Keratinocyte (primary cell): ENCODE measurements at regions not wholly inside any gene's neighbourhood (a gene's known extent, or its start where the extent isn't known, plus 50 kb on each side); places are given as distances from the start of the nearest gene placed in this dataset.

Experiments used
- DNase-seq: peaks from one replicate; pipeline ENCODE4 v3.0.0-alpha.2; 2011; ENCODE audit warnings: low read depth, missing footprints, low spot score
- FAIRE-seq: peaks from 2 replicates; lab custom pipeline; 2011; peaks lifted over from hg19 to GRCh38; lab: Jason Lieb, UNC
- H2AFZ ChIP-seq: 2 replicates; pipeline ENCODE4 v1.6.0; 2012; ENCODE audit warnings: low read length, control low read depth, inconsistent platforms; ENCODE audit not compliant: control insufficient read depth
- H3K27ac ChIP-seq: 2 replicates; pipeline ENCODE4 v1.5.1; 2011; ENCODE audit warnings: low read length; ENCODE audit not compliant: control insufficient read depth, insufficient read depth
- H3K27me3 ChIP-seq: 3 replicates; pipeline ENCODE4 v1.6.0; 2011; ENCODE audit warnings: low read length; ENCODE audit not compliant: control insufficient read depth, insufficient read depth; ENCODE audit errors: extremely low read depth
- H3K36me3 ChIP-seq, 2 experiments: 2 replicates in 1 of 2; 3 replicates in 1 of 2; pipeline ENCODE4 v1.5.1; 2011; ENCODE audit warnings: low read length in 2 of 2, mild to moderate bottlenecking in 1 of 2; ENCODE audit not compliant: control insufficient read depth in 2 of 2, insufficient read depth in 2 of 2; ENCODE audit errors: extremely low read depth in 1 of 2
- H3K4me1 ChIP-seq: 3 replicates; pipeline ENCODE4 v1.5.1; 2011; ENCODE audit warnings: low read length; ENCODE audit not compliant: control insufficient read depth, insufficient read depth; ENCODE audit errors: extremely low read depth
- H3K4me2 ChIP-seq: 3 replicates; pipeline ENCODE4 v1.6.0; 2011; ENCODE audit warnings: low read depth, low read length; ENCODE audit not compliant: control insufficient read depth, insufficient read depth; ENCODE audit errors: extremely low read depth
- H3K4me3 ChIP-seq, 3 experiments: fragments of 200-600 bp in 1 of 3; sonication (generic) in 1 of 3; 2 replicates in 2 of 3; 3 replicates in 1 of 3; pipeline ENCODE4 v1.5.1; 2011 to 2016; ENCODE audit warnings: low read length in 3 of 3, mild to moderate bottlenecking in 3 of 3, control low read depth in 2 of 3, inconsistent platforms in 1 of 3, low read depth in 1 of 3, mixed read lengths in 1 of 3, mixed run types in 1 of 3, moderate library complexity in 1 of 3; ENCODE audit not compliant: control insufficient read depth in 2 of 3, insufficient read depth in 2 of 3; ENCODE audit errors: extremely low read depth in 1 of 3
- H3K79me2 ChIP-seq: 2 replicates; pipeline ENCODE4 v1.6.0; 2012; ENCODE audit warnings: low read length; ENCODE audit not compliant: control insufficient read depth, insufficient read depth
- H3K9ac ChIP-seq: 3 replicates; pipeline ENCODE4 v1.6.0; 2011; ENCODE audit warnings: low read length; ENCODE audit not compliant: control insufficient read depth, insufficient read depth; ENCODE audit errors: extremely low read depth
- H3K9me1 ChIP-seq: 3 replicates; pipeline ENCODE4 v1.6.0; 2011; ENCODE audit warnings: low read length; ENCODE audit not compliant: control insufficient read depth, insufficient read depth; ENCODE audit errors: extremely low read depth
- H3K9me3 ChIP-seq: 2 replicates; pipeline ENCODE4 v1.5.1; 2012; ENCODE audit warnings: low read depth, low read length; ENCODE audit not compliant: control insufficient read depth
- H4K20me1 ChIP-seq: 3 replicates; pipeline ENCODE4 v1.6.0; 2011; ENCODE audit warnings: low read length; ENCODE audit not compliant: control insufficient read depth, insufficient read depth; ENCODE audit errors: extremely low read depth
- EZH2 ChIP-seq: IDR thresholded peaks from one replicate; pipeline ENCODE4 v1.6.1; 2012; ENCODE audit warnings: inconsistent platforms, mild to moderate bottlenecking, low read length, moderate library complexity
- dilution Hi-C: fragments of 300-500 bp; cut with MboI; formaldehyde crosslinking; loops from one replicate; pipeline ENCODE4 v1.7.0; 2020; ENCODE audit warnings: low sequenced_read_pairs; ENCODE audit not compliant: extremely low pct_ligation_motif_present
- TF ChIP-seq, protein P1 (sequence below), 3 experiments: IDR thresholded peaks in 1 of 3; conservative IDR thresholded peaks in 1 of 3; optimal IDR thresholded peaks in 1 of 3; 2 replicates in 2 of 3; 3 replicates in 1 of 3; pipeline versions ENCODE3 to v1.5.1; 2011; ENCODE audit warnings: low read length in 3 of 3, mild to moderate bottlenecking in 3 of 3, moderate library complexity in 2 of 3, control low read depth in 1 of 3, inconsistent platforms in 1 of 3; ENCODE audit not compliant: insufficient read depth in 2 of 3; ENCODE audit errors: extremely low read depth in 1 of 3

DNA sequence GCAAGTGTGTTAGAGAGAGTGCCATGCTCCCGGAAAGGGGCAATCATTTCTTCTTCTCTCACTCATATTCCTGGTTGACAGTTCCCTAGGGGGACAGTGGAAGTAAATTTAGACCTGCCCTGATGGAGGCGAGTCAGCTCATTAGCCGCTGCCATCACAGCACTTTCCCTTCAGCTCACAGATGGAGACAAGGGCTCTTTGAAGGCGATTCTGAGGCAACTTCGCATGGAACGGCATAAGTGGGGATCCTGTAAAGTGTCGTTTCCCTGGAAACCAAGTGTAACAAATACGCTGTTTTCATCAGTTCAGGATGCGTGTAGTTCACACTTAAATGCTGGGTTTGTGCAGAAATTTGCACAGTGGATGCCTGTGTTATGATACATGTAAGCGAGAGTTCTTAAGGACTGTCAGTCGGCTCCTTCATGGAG is 114.5 kb upstream of the TMPRSS15 start:
- Histone ChIP-seq H3K79me2 (no peaks in the 10 kb centered on the region), H2AFZ (no peak overlapping the region), H3K4me3 (no peak overlapping the region), H3K9me3 (no peaks in the 10 kb centered on the region), H4K20me1 (no peaks in the 10 kb centered on the region), H3K27me3 (no peaks in the 10 kb centered on the region), H3K27ac (no peak overlapping the region), H3K36me3 (no peaks in the 10 kb centered on the region), H3K9me1 (no peaks in the 10 kb centered on the region), H3K4me1 (no peaks in the 10 kb centered on the region), H3K4me2 (no peak overlapping the region), H3K9ac (no peak overlapping the region)
- no peak for FAIRE-seq
- no peak for DNase-seq
- no peak for TF ChIP-seq EZH2
- TF ChIP-seq, protein P1, sequence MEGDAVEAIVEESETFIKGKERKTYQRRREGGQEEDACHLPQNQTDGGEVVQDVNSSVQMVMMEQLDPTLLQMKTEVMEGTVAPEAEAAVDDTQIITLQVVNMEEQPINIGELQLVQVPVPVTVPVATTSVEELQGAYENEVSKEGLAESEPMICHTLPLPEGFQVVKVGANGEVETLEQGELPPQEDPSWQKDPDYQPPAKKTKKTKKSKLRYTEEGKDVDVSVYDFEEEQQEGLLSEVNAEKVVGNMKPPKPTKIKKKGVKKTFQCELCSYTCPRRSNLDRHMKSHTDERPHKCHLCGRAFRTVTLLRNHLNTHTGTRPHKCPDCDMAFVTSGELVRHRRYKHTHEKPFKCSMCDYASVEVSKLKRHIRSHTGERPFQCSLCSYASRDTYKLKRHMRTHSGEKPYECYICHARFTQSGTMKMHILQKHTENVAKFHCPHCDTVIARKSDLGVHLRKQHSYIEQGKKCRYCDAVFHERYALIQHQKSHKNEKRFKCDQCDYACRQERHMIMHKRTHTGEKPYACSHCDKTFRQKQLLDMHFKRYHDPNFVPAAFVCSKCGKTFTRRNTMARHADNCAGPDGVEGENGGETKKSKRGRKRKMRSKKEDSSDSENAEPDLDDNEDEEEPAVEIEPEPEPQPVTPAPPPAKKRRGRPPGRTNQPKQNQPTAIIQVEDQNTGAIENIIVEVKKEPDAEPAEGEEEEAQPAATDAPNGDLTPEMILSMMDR (optimal IDR thresholded peaks at IDR 0.05 in 1 of 3, IDR thresholded peaks at IDR 0.05 in 1 of 3, conservative IDR thresholded peaks at IDR 0.05 in 1 of 3; ENCODE audit: extremely low read depth in 1 of 3, insufficient read depth in 2 of 3, low read length in 3 of 3): no peak
- dilution Hi-C loops: no loop called here

DNA sequence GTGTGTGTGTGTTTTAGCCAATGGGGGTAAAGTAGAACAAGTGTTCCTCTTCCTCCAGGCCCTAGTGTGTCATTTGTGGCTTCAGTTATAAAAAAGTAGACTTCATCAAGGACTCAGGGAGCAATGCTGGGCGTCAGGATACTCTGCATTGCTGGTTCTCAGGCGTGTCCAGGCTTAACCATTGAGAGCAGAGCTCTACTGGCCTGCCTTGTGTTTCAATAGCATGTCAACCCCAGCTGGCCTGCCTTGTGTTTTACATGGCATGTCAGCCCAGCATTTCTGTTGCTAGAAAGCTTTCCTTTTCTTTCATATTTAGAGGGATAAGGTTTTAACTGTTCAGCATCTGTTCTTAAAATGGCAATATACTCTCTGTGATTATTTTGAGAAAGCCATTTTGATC is 117.6 kb upstream of the TMPRSS15 start:
- FAIRE-seq: no peak
- no peak overlapping the region for H3K4me3 ChIP-seq
- H2AFZ ChIP-seq: no peak overlapping the region
- no peak overlapping the region for H3K9ac ChIP-seq
- no peak overlapping the region for H3K4me2 ChIP-seq
- H3K36me3 ChIP-seq: no peaks in the 10 kb centered on the region
- no peak overlapping the region for H3K27ac ChIP-seq
- no peaks in the 10 kb centered on the region for H4K20me1 ChIP-seq
- H3K27me3 ChIP-seq: no peaks in the 10 kb centered on the region
- H3K4me1 ChIP-seq: no peaks in the 10 kb centered on the region
- dilution Hi-C loops: no loop called here
- H3K79me2 ChIP-seq: no peaks in the 10 kb centered on the region
- no peak for DNase-seq
- TF ChIP-seq, protein P1 (optimal IDR thresholded peaks at IDR 0.05 in 1 of 3, IDR thresholded peaks at IDR 0.05 in 1 of 3, conservative IDR thresholded peaks at IDR 0.05 in 1 of 3; ENCODE audit: extremely low read depth in 1 of 3, insufficient read depth in 2 of 3, low read length in 3 of 3): no peak
- TF ChIP-seq EZH2: no peak
- no peaks in the 10 kb centered on the region for H3K9me3 ChIP-seq
- H3K9me1 ChIP-seq: no peaks in the 10 kb centered on the region
